OCI-LY1 (cell line): ENCODE measurements at regions not wholly inside any gene's neighbourhood (a gene's known extent, or its start where the extent isn't known, plus 50 kb on each side); places are given as distances from the start of the nearest gene placed in this dataset.

Experiments
- H2AFZ ChIP-seq: fragments of 200-600 bp; sonication (generic), shearing (Covaris generic); 2 replicates; pipeline ENCODE4 v1.6.0; 2014; ENCODE audit warnings: antibody characterized with exemption, mild to moderate bottlenecking, low read length
- H3F3A ChIP-seq: fragments of 200-600 bp; sonication (generic), shearing (Covaris generic); 2 replicates; pipeline ENCODE4 v1.6.0; 2014; ENCODE audit warnings: mild to moderate bottlenecking, antibody characterized with exemption, low read length, moderate library complexity; ENCODE audit not compliant: insufficient read depth
- H3K27ac ChIP-seq: fragments of 200-600 bp; sonication (generic); 2 replicates; pipeline ENCODE4 v1.5.1; 2014; ENCODE audit warnings: low read length, mixed run types, mild to moderate bottlenecking, low read depth; ENCODE audit not compliant: poor library complexity, severe bottlenecking
- H3K27me3 ChIP-seq: fragments of 200-600 bp; sonication (generic); 2 replicates; pipeline ENCODE4 v1.6.0; 2014; ENCODE audit warnings: antibody characterized with exemption, mild to moderate bottlenecking, low read length, moderate library complexity; ENCODE audit not compliant: insufficient read depth
- H3K36me3 ChIP-seq: fragments of 200-600 bp; sonication (generic); 2 replicates; pipeline ENCODE4 v1.6.1; 2014; ENCODE audit warnings: mild to moderate bottlenecking, antibody characterized with exemption, low read length, moderate library complexity, mixed read lengths; ENCODE audit not compliant: insufficient read depth
- H3K4me1 ChIP-seq: fragments of 200-600 bp; sonication (generic); 2 replicates; pipeline ENCODE4 v1.5.1; 2014; ENCODE audit warnings: mild to moderate bottlenecking, low read length, moderate library complexity; ENCODE audit not compliant: insufficient read depth, severe bottlenecking
- H3K4me2 ChIP-seq: fragments of 200-600 bp; sonication (generic), shearing (Covaris generic); 2 replicates; pipeline ENCODE4 v1.6.1; 2014; ENCODE audit warnings: low read length
- H3K4me3 ChIP-seq: fragments of 200-600 bp; sonication (generic); 2 replicates; pipeline ENCODE4 v1.5.1; 2014; ENCODE audit warnings: low read length, low read depth, mild to moderate bottlenecking, mixed read lengths; ENCODE audit not compliant: poor library complexity, severe bottlenecking
- H3K79me2 ChIP-seq: fragments of 200-600 bp; shearing (Covaris generic); 2 replicates; pipeline ENCODE4 v1.6.1; 2016; ENCODE audit warnings: mixed run types, low read length, mixed read lengths; ENCODE audit not compliant: insufficient read depth
- H3K9ac ChIP-seq: fragments of 200-600 bp; sonication (generic), shearing (Covaris generic); 2 replicates; pipeline ENCODE4 v1.6.1; 2014; ENCODE audit warnings: mild to moderate bottlenecking, low read length, mixed read lengths
- H3K9me2 ChIP-seq: fragments of 200-600 bp; sonication (generic), shearing (Covaris generic); 2 replicates; pipeline ENCODE4 v1.6.1; 2014; ENCODE audit warnings: low read depth, mild to moderate bottlenecking, low read length, mixed read lengths
- H3K9me3 ChIP-seq: fragments of 200-600 bp; shearing (Covaris generic); 2 replicates; pipeline ENCODE4 v1.6.1; 2014; ENCODE audit warnings: low read length, mixed read lengths
- H4K20me1 ChIP-seq: fragments of 200-600 bp; sonication (generic), shearing (Covaris generic); 2 replicates; pipeline ENCODE4 v1.6.0; 2016; ENCODE audit warnings: mild to moderate bottlenecking, low read length; ENCODE audit not compliant: insufficient read depth
- CTCF ChIP-seq: fragments of 200-600 bp; sonication (generic), shearing (Covaris generic); IDR thresholded peaks from 2 replicates; pipeline ENCODE4 v1.5.1; 2017; ENCODE audit warnings: mild to moderate bottlenecking, antibody characterized with exemption, low read length, moderate library complexity, mixed read lengths
- EZH2 ChIP-seq: fragments of 200-600 bp; sonication (generic), shearing (Covaris generic); IDR thresholded peaks from 2 replicates; pipeline ENCODE4 v1.8.0; 2017; ENCODE audit warnings: borderline replicate concordance, mixed run types, mild to moderate bottlenecking, antibody characterized with exemption, low read length, moderate library complexity, mixed read lengths

GRCh38 chr2:193778293-193778692 is 1583.6 kb upstream of the TMEFF2 start:
- Histone ChIP-seq H3K4me2 (no peak overlapping the region), H3K9me3 (no peaks in the 10 kb centered on the region), H2AFZ (no peak overlapping the region), H3K36me3 (no peaks in the 10 kb centered on the region), H3K27me3 (no peaks in the 10 kb centered on the region), H3F3A (no peaks in the 10 kb centered on the region), H3K4me1 (no peaks in the 10 kb centered on the region), H3K9ac (no peak overlapping the region), H3K9me2 (no peaks in the 10 kb centered on the region), H3K79me2 (no peaks in the 10 kb centered on the region), H3K4me3 (no peak overlapping the region), H4K20me1 (no peaks in the 10 kb centered on the region), H3K27ac (no peak overlapping the region)
- TF ChIP-seq EZH2 = no peak
- TF ChIP-seq CTCF = no peak

GRCh38 chr2:193776988-193777387 is 1582.3 kb upstream of the TMEFF2 start:
- H3F3A ChIP-seq = no peaks in the 10 kb centered on the region
- no peak overlapping the region for H3K27ac ChIP-seq
- H3K27me3 ChIP-seq = no peaks in the 10 kb centered on the region
- H3K4me2 ChIP-seq = no peak overlapping the region
- no peaks in the 10 kb centered on the region for H3K9me2 ChIP-seq
- TF ChIP-seq EZH2 = no peak
- no peak for TF ChIP-seq CTCF
- H3K36me3 ChIP-seq = no peaks in the 10 kb centered on the region
- no peaks in the 10 kb centered on the region for H3K79me2 ChIP-seq
- H4K20me1 ChIP-seq = no peaks in the 10 kb centered on the region
- H3K9me3 ChIP-seq = no peaks in the 10 kb centered on the region
- no peak overlapping the region for H3K9ac ChIP-seq
- no peaks in the 10 kb centered on the region for H3K4me1 ChIP-seq
- H2AFZ ChIP-seq = no peak overlapping the region
- no peak overlapping the region for H3K4me3 ChIP-seq

GRCh38 chr2:193774166-193774565 is 1579.4 kb upstream of the TMEFF2 start:
- H3K27ac ChIP-seq = no peak overlapping the region
- H3K4me2 ChIP-seq = no peak overlapping the region
- no peak overlapping the region for H2AFZ ChIP-seq
- no peaks in the 10 kb centered on the region for H3K27me3 ChIP-seq
- no peaks in the 10 kb centered on the region for H3K9me2 ChIP-seq
- H3K4me3 ChIP-seq = no peak overlapping the region
- H3K9me3 ChIP-seq = no peaks in the 10 kb centered on the region
- no peaks in the 10 kb centered on the region for H4K20me1 ChIP-seq
- H3K4me1 ChIP-seq = no peaks in the 10 kb centered on the region
- TF ChIP-seq CTCF (no peak), EZH2 (no peak)
- H3K79me2 ChIP-seq = no peaks in the 10 kb centered on the region
- no peak overlapping the region for H3K9ac ChIP-seq
- H3K36me3 ChIP-seq = no peaks in the 10 kb centered on the region
- H3F3A ChIP-seq = no peaks in the 10 kb centered on the region
